Uterus (tissue), 3 donors: ENCODE measurements at regions not wholly inside any gene's neighbourhood (a gene's known extent, or its start where the extent isn't known, plus 50 kb on each side); places are given as distances from the start of the nearest gene placed in this dataset.

ENCODE experiments used
- DNase-seq, 2 donors: peaks; one replicate each; pipeline ENCODE4 v3.0.0-alpha.2; 2019 to 2020
- H3K27ac ChIP-seq, 2 donors: fragments of 200-600 bp; sonication (generic); 1 replicate in 1 of 2; 2 replicates in 1 of 2; pipeline ENCODE4 v1.5.1; 2016 to 2018
- H3K27me3 ChIP-seq, 2 donors: fragments of 200-600 bp; sonication (generic); one replicate each; pipeline ENCODE4 v1.5.1; 2018 to 2019; ENCODE audit warnings: control low read depth in 1 of 2
- H3K36me3 ChIP-seq, 2 donors: fragments of 200-600 bp; sonication (generic); one replicate each; pipeline ENCODE4 v1.5.1; 2019; ENCODE audit warnings: control low read depth in 1 of 2
- H3K4me1 ChIP-seq, 2 donors: fragments of 200-600 bp; sonication (generic); one replicate each; pipeline ENCODE4 v1.5.1; 2018 to 2019; ENCODE audit warnings: control low read depth in 1 of 2
- H3K4me3 ChIP-seq, 2 donors: fragments of 200-600 bp; sonication (generic); 1 replicate in 1 of 2; 2 replicates in 1 of 2; pipeline ENCODE4 v1.5.1; 2018 to 2019; ENCODE audit warnings: mild to moderate bottlenecking in 1 of 2
- H3K9me3 ChIP-seq, 2 donors: fragments of 200-600 bp; sonication (generic); one replicate each; pipeline ENCODE4 v1.5.1; 2019; ENCODE audit warnings: control low read depth in 1 of 2
- CTCF ChIP-seq, 4 experiments: fragments of 200-600 bp in 2 of 4; fragments of 450-650 bp in 2 of 4; sonication (generic) in 2 of 4; IDR thresholded peaks; one replicate each; pipeline ENCODE4 v1.5.1; 2016 to 2019; ENCODE audit warnings: antibody characterized with exemption in 4 of 4, mild to moderate bottlenecking in 2 of 4, moderate library complexity in 1 of 4
- POLR2A ChIP-seq, 2 donors: fragments of 450-650 bp; IDR thresholded peaks; one replicate each; pipeline ENCODE4 v1.6.1; 2016; ENCODE audit warnings: antibody characterized with exemption in 2 of 2, mild to moderate bottlenecking in 1 of 2, moderate library complexity in 1 of 2
- intact Hi-C: fragments of 100-400 bp; cut with DNase I; formaldehyde crosslinking; loops from one replicate; pipeline ENCODE4 v1.15.1; 2023; ENCODE audit warnings: low total_unique reads
- donor health status: DM: yes; HTN: yes; CAD: no.

GRCh38 chr2:117091041-117091837 lies 723.3 kb upstream of the DDX18 start:
- no peaks in the 10 kb centered on the region for H3K4me1 ChIP-seq
- no peak for TF ChIP-seq POLR2A (IDR thresholded peaks at IDR 0.05)
- no peak for TF ChIP-seq CTCF (IDR thresholded peaks at IDR 0.05)
- no peak for DNase-seq
- intact Hi-C loops, result no loop called here
- no peaks in the 10 kb centered on the region for H3K9me3 ChIP-seq
- no peak overlapping the region for H3K27ac ChIP-seq
- no peak overlapping the region for H3K4me3 ChIP-seq
- H3K27me3 ChIP-seq, result no peaks in the 10 kb centered on the region
- H3K36me3 ChIP-seq, result no peaks in the 10 kb centered on the region

DNA sequence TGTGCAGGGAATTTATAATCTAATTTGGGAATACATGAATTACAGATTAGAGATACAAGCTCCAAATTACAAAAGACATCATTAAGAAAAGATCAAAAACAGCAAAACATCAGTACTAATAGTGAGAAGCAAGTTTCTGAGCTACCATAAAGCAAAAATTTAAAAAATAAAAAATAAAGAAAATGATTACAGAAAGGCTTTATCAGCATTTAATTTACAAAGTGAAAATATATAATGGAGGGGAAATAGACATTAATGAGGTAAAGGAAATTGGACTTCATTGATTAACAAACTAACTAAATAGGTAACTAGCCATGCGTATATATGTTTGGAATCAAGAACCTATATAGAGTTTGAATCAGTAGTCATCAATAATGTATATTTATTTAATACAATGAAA lies 712.9 kb upstream of the DDX18 start:
- intact Hi-C loops, result no loop called here
- no peaks in the 10 kb centered on the region for H3K36me3 ChIP-seq
- no peaks in the 10 kb centered on the region for H3K9me3 ChIP-seq
- no peaks in the 10 kb centered on the region for H3K4me1 ChIP-seq
- DNase-seq, result no peak
- H3K4me3 ChIP-seq, result no peak overlapping the region
- TF ChIP-seq POLR2A (IDR thresholded peaks at IDR 0.05) (no peak), CTCF (IDR thresholded peaks at IDR 0.05) (no peak)
- H3K27me3 ChIP-seq, result no peaks in the 10 kb centered on the region
- no peak overlapping the region for H3K27ac ChIP-seq

- intact Hi-C loops, result no loop called here
- Histone ChIP-seq H3K4me3 (no peak overlapping the region), H3K27ac (no peak overlapping the region), H3K4me1 (no peaks in the 10 kb centered on the region), H3K9me3 (no peaks in the 10 kb centered on the region), H3K27me3 (no peaks in the 10 kb centered on the region), H3K36me3 (no peaks in the 10 kb centered on the region)
- TF ChIP-seq CTCF (IDR thresholded peaks at IDR 0.05) (no peak), POLR2A (IDR thresholded peaks at IDR 0.05) (no peak)
- no peak for DNase-seq
These were observed 705.7 kb upstream of the DDX18 start for GRCh38 chr2:117108741-117109267.

DNA sequence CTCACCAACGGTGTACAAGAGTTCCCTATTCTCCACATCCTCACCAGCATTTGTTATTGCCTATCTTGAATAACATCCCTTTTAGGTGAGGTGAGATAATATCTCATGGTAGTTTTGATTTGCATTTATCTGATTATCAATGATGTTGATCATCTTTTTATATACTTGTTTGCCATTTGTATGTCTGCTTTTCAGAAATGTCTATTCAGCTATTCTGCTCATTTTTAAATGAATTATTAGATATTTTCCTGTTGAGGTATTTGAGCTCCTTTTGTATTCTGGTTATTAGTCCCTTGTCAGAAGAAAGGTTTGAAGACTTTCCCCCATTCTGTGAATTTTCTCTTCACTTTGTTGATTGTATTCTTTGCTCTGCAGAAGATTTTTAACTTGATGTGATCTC lies 695.5 kb upstream of the DDX18 start:
- TF ChIP-seq CTCF (IDR thresholded peaks at IDR 0.05) (no peak), POLR2A (IDR thresholded peaks at IDR 0.05) (no peak)
- no peaks in the 10 kb centered on the region for H3K27me3 ChIP-seq
- H3K4me1 ChIP-seq, result no peaks in the 10 kb centered on the region
- intact Hi-C loops, result no loop called here
- no peak overlapping the region for H3K27ac ChIP-seq
- no peaks in the 10 kb centered on the region for H3K36me3 ChIP-seq
- H3K4me3 ChIP-seq, result no peak overlapping the region
- DNase-seq, result no peak
- H3K9me3 ChIP-seq, result no peaks in the 10 kb centered on the region

- no peak for DNase-seq
These were observed 691.1 kb upstream of the DDX18 start for GRCh38 chr2:117123362-117123761.

More at GRCh38 chr2:117123362-117123761, 691.1 kb upstream of the DDX18 start:
- TF ChIP-seq CTCF (IDR thresholded peaks at IDR 0.05) (no peak), POLR2A (IDR thresholded peaks at IDR 0.05) (no peak)
- Histone ChIP-seq H3K27ac (no peak overlapping the region), H3K9me3 (no peaks in the 10 kb centered on the region), H3K4me3 (no peak overlapping the region), H3K4me1 (no peaks in the 10 kb centered on the region), H3K36me3 (no peaks in the 10 kb centered on the region), H3K27me3 (no peaks in the 10 kb centered on the region)
- intact Hi-C loops, result no loop called here
